ENCODE measurements at regions not wholly inside any gene's neighbourhood (a gene's known extent, or its start where the extent isn't known, plus 50 kb on each side); places are given as distances from the start of the nearest gene placed in this dataset.
"Not testable (repeated sequence)": the region's sequence is repeated elsewhere in the genome, so short reads cannot be mapped to it uniquely, and the experiment has no call there.

DNA sequence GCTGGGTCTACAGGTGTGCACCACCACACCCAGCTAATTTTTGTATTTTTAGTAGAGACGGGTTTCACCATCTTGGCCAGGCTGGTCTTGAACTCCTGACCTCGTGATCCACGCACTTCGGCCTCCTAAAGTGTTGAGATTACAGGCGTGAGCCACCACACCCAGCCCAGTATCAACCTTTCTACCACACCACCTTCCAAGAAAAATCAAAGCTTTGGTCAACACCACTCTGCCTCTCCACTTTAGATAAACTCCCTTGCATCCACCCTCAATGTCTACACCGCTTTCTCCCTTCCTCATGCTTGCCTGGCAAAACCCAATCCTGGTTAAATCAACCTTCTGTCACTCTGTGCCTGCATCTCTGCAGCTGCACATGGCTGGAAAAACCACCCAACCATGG is 112.2 kb downstream of the TNFAIP3 start:
- H3K9me3 ChIP-seq (ENCODE audit: control insufficient read depth in 1 of 2, low read length in 2 of 2), result not testable (repeated sequence)
- H3K4me1 ChIP-seq (ENCODE audit: control insufficient read depth in 1 of 2, insufficient read depth in 2 of 2, low read length in 2 of 2), result peaks cover 9 to 14% of the 10 kb centered on the region in 2 donors

DNA sequence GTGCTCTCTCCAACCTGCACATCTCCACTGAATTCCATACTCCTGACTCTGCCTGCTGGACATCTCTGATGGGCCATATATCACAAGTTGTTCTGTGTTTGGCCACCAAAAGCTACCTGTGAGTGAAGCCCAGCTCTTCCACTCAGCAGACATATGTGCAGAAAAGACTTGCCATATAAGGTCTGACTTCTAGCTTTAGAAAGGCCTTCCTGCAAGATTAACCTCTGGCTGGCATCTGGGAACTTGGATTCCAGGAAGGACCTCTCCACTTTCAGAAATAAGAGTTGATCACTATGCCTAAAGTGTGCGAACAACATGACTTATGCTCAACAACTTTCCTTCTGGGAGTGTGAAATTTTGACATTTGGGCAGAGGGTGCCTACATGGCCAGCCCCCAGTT is 113.7 kb downstream of the TNFAIP3 start:
- Histone ChIP-seq H3K27me3 (ENCODE audit: control insufficient read depth in 1 of 2, insufficient read depth in 2 of 2, low read length in 2 of 2) (no peaks in the 10 kb centered on the region), H3K4me1 (ENCODE audit: control insufficient read depth in 1 of 2, insufficient read depth in 2 of 2, low read length in 2 of 2) (peaks cover 5 to 7% of the 10 kb centered on the region in 2 donors), H3K36me3 (ENCODE audit: control insufficient read depth in 1 of 2, insufficient read depth in 2 of 2, low read length in 2 of 2) (no peaks in the 10 kb centered on the region), H3K27ac (ENCODE audit: low read depth, low read length) (no peak overlapping the region), H3K9me3 (ENCODE audit: control insufficient read depth in 1 of 2, low read length in 2 of 2) (no peaks in the 10 kb centered on the region), H3K9ac (ENCODE audit: low read depth in 1 of 2, low read length in 2 of 2) (no peak overlapping the region), H3K4me3 (ENCODE audit: low read depth in 1 of 2, low read length in 2 of 2) (no peak overlapping the region)

More for the DNA sequence above, 112.2 kb downstream of the TNFAIP3 start:
- not testable (repeated sequence) for H3K36me3 ChIP-seq (ENCODE audit: control insufficient read depth in 1 of 2, insufficient read depth in 2 of 2, low read length in 2 of 2); H3K4me3 ChIP-seq (ENCODE audit: low read depth in 1 of 2, low read length in 2 of 2); H3K9ac ChIP-seq (ENCODE audit: low read depth in 1 of 2, low read length in 2 of 2); H3K27ac ChIP-seq (ENCODE audit: low read depth, low read length); H3K27me3 ChIP-seq (ENCODE audit: control insufficient read depth in 1 of 2, insufficient read depth in 2 of 2, low read length in 2 of 2)

- Histone ChIP-seq H3K9me3 (ENCODE audit: control insufficient read depth in 1 of 2, low read length in 2 of 2) (no peaks in the 10 kb centered on the region), H3K27me3 (ENCODE audit: control insufficient read depth in 1 of 2, insufficient read depth in 2 of 2, low read length in 2 of 2) (no peaks in the 10 kb centered on the region), H3K9ac (ENCODE audit: low read depth in 1 of 2, low read length in 2 of 2) (no peak overlapping the region), H3K4me1 (ENCODE audit: control insufficient read depth in 1 of 2, insufficient read depth in 2 of 2, low read length in 2 of 2) (peaks cover 5 to 7% of the 10 kb centered on the region in 2 donors), H3K36me3 (ENCODE audit: control insufficient read depth in 1 of 2, insufficient read depth in 2 of 2, low read length in 2 of 2) (no peaks in the 10 kb centered on the region), H3K27ac (ENCODE audit: low read depth, low read length) (no peak overlapping the region), H3K4me3 (ENCODE audit: low read depth in 1 of 2, low read length in 2 of 2) (no peak overlapping the region)
These were observed 114.7 kb downstream of the TNFAIP3 start for GRCh38 chr6:137981758-137982157.

- no peak overlapping the region for H3K27ac ChIP-seq (ENCODE audit: low read depth, low read length)
- no peaks in the 10 kb centered on the region for H3K27me3 ChIP-seq (ENCODE audit: control insufficient read depth in 1 of 2, insufficient read depth in 2 of 2, low read length in 2 of 2)
- no peak overlapping the region for H3K4me3 ChIP-seq (ENCODE audit: low read depth in 1 of 2, low read length in 2 of 2)
These were observed 115.5 kb downstream of the TNFAIP3 start for GRCh38 chr6:137982418-137983189.

GRCh38 chr6:137983269-137983668 is 116.2 kb downstream of the TNFAIP3 start:
- H3K27me3 ChIP-seq (ENCODE audit: control insufficient read depth in 1 of 2, insufficient read depth in 2 of 2, low read length in 2 of 2), result no peaks in the 10 kb centered on the region
- H3K27ac ChIP-seq (ENCODE audit: low read depth, low read length), result no peak overlapping the region
- H3K36me3 ChIP-seq (ENCODE audit: control insufficient read depth in 1 of 2, insufficient read depth in 2 of 2, low read length in 2 of 2), result no peaks in the 10 kb centered on the region
- peaks cover 0 to 2% of the 10 kb centered on the region in 2 donors for H3K4me1 ChIP-seq (ENCODE audit: control insufficient read depth in 1 of 2, insufficient read depth in 2 of 2, low read length in 2 of 2)
- H3K9ac ChIP-seq (ENCODE audit: low read depth in 1 of 2, low read length in 2 of 2), result no peak overlapping the region
- no peak overlapping the region for H3K4me3 ChIP-seq (ENCODE audit: low read depth in 1 of 2, low read length in 2 of 2)
- H3K9me3 ChIP-seq (ENCODE audit: control insufficient read depth in 1 of 2, low read length in 2 of 2), result no peaks in the 10 kb centered on the region

More at GRCh38 chr6:137982418-137983189, 115.5 kb downstream of the TNFAIP3 start:
- Histone ChIP-seq H3K9me3 (ENCODE audit: control insufficient read depth in 1 of 2, low read length in 2 of 2) (no peaks in the 10 kb centered on the region), H3K36me3 (ENCODE audit: control insufficient read depth in 1 of 2, insufficient read depth in 2 of 2, low read length in 2 of 2) (no peaks in the 10 kb centered on the region), H3K9ac (ENCODE audit: low read depth in 1 of 2, low read length in 2 of 2) (no peak overlapping the region), H3K4me1 (ENCODE audit: control insufficient read depth in 1 of 2, insufficient read depth in 2 of 2, low read length in 2 of 2) (peaks cover 4 to 7% of the 10 kb centered on the region in 2 donors)

DNA sequence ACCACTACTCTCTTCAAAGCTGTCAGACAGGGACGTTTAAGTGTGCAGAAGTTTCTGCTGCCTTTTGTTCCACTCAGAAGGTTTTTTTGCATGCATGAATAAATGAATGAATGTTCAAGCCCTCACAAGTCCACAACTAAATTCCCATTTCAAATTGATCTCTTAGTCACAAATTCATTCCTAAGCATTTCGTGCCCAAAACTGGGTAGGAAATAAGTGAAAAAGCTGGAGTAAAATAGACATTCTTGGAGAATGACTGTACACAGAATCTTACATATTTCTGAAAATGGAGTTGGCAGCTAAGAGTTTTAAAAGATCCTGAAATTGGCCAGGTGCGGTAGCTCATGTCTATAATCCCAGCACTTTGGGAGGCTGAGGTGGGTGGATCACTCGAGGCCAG is 117.6 kb downstream of the PERP start:
- H3K4me3 ChIP-seq (ENCODE audit: low read depth in 1 of 2, low read length in 2 of 2), result no peak overlapping the region
- H3K27me3 ChIP-seq (ENCODE audit: control insufficient read depth in 1 of 2, insufficient read depth in 2 of 2, low read length in 2 of 2), result no peaks in the 10 kb centered on the region
- H3K27ac ChIP-seq (ENCODE audit: low read depth, low read length), result no peak overlapping the region

GRCh38 chr6:137995371-137995770 is 111.8 kb downstream of the PERP start:
- H3K4me1 ChIP-seq (ENCODE audit: control insufficient read depth in 1 of 2, insufficient read depth in 2 of 2, low read length in 2 of 2), result no peaks in the 10 kb centered on the region
- H3K9me3 ChIP-seq (ENCODE audit: control insufficient read depth in 1 of 2, low read length in 2 of 2), result peaks cover 0 to 4% of the 10 kb centered on the region in 2 donors
- no peak overlapping the region for H3K9ac ChIP-seq (ENCODE audit: low read depth in 1 of 2, low read length in 2 of 2)

More for the DNA sequence above, 117.6 kb downstream of the PERP start:
- Histone ChIP-seq H3K9me3 (ENCODE audit: control insufficient read depth in 1 of 2, low read length in 2 of 2) (no peaks in the 10 kb centered on the region), H3K4me1 (ENCODE audit: control insufficient read depth in 1 of 2, insufficient read depth in 2 of 2, low read length in 2 of 2) (no peaks in the 10 kb centered on the region), H3K36me3 (ENCODE audit: control insufficient read depth in 1 of 2, insufficient read depth in 2 of 2, low read length in 2 of 2) (no peaks in the 10 kb centered on the region), H3K9ac (ENCODE audit: low read depth in 1 of 2, low read length in 2 of 2) (no peak overlapping the region)

DNA sequence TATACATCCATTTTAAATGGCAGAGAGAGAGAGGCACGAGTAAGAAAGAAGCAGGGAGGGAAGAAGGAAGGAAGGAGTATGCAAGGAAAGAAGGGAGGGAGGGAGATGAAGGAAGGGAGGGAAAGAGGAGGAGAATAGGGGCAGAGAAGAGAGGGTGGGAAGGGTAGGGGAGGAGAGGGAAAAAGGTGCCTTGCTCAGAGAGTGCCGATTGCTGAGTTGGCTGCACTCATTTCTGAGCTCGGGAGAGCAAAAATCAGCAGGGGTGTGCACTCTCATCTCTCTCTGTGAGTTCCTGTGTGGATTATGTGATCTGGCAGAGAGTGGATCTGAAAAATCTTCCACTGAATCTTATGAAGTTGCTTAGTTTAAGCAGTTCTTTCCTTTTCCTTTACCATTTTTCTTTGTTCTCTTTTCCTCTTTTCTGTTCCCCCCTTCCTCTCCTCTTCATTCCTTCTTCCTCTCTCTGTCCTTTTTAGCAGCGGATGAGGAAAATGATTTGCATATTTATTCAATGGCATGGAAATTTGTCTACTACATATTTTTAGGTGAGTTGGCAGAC is 108.7 kb downstream of the PERP start:
- H3K4me3 ChIP-seq (ENCODE audit: low read depth in 1 of 2, low read length in 2 of 2), result no peak overlapping the region
- H3K27ac ChIP-seq (ENCODE audit: low read depth, low read length), result no peak overlapping the region
- H3K9me3 ChIP-seq (ENCODE audit: control insufficient read depth in 1 of 2, low read length in 2 of 2), result peaks cover 0 to 4% of the 10 kb centered on the region in 2 donors
- H3K9ac ChIP-seq (ENCODE audit: low read depth in 1 of 2, low read length in 2 of 2), result no peak overlapping the region
- H3K27me3 ChIP-seq (ENCODE audit: control insufficient read depth in 1 of 2, insufficient read depth in 2 of 2, low read length in 2 of 2), result no peaks in the 10 kb centered on the region
- H3K4me1 ChIP-seq (ENCODE audit: control insufficient read depth in 1 of 2, insufficient read depth in 2 of 2, low read length in 2 of 2), result no peaks in the 10 kb centered on the region
- no peaks in the 10 kb centered on the region for H3K36me3 ChIP-seq (ENCODE audit: control insufficient read depth in 1 of 2, insufficient read depth in 2 of 2, low read length in 2 of 2)

More at GRCh38 chr6:137995371-137995770, 111.8 kb downstream of the PERP start:
- Histone ChIP-seq H3K4me3 (ENCODE audit: low read depth in 1 of 2, low read length in 2 of 2) (no peak overlapping the region), H3K36me3 (ENCODE audit: control insufficient read depth in 1 of 2, insufficient read depth in 2 of 2, low read length in 2 of 2) (no peaks in the 10 kb centered on the region), H3K27ac (ENCODE audit: low read depth, low read length) (no peak overlapping the region), H3K27me3 (ENCODE audit: control insufficient read depth in 1 of 2, insufficient read depth in 2 of 2, low read length in 2 of 2) (no peaks in the 10 kb centered on the region)

GRCh38 chr6:137999815-138000214 is 107.4 kb downstream of the PERP start:
- H3K27me3 ChIP-seq (ENCODE audit: control insufficient read depth in 1 of 2, insufficient read depth in 2 of 2, low read length in 2 of 2), result no peaks in the 10 kb centered on the region
- no peaks in the 10 kb centered on the region for H3K4me1 ChIP-seq (ENCODE audit: control insufficient read depth in 1 of 2, insufficient read depth in 2 of 2, low read length in 2 of 2)
- H3K36me3 ChIP-seq (ENCODE audit: control insufficient read depth in 1 of 2, insufficient read depth in 2 of 2, low read length in 2 of 2), result no peaks in the 10 kb centered on the region
- no peak overlapping the region for H3K27ac ChIP-seq (ENCODE audit: low read depth, low read length)
- H3K9ac ChIP-seq (ENCODE audit: low read depth in 1 of 2, low read length in 2 of 2), result no peak overlapping the region
- H3K4me3 ChIP-seq (ENCODE audit: low read depth in 1 of 2, low read length in 2 of 2), result no peak overlapping the region
- peaks cover 0 to 4% of the 10 kb centered on the region in 2 donors for H3K9me3 ChIP-seq (ENCODE audit: control insufficient read depth in 1 of 2, low read length in 2 of 2)

DNA sequence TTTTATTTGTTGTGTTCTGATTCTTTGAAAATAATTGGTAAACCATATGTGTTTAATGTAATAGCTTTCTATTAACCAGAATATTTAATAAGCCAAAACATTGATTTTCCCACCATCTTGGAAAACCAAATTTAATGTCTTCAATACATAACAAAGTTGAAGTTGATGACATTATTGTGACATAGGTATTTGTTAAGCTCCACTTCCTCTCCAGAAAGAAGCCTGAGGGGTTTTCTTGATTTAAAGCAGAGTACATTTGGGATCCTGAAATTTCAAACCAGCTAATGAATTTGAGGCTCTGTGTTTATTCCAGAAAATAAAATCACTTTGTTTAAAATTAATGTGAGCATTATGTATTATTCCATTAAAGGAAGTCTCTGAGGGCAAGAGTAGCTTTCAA is 106.3 kb downstream of the PERP start:
- no peaks in the 10 kb centered on the region for H3K27me3 ChIP-seq (ENCODE audit: control insufficient read depth in 1 of 2, insufficient read depth in 2 of 2, low read length in 2 of 2)
- H3K9me3 ChIP-seq (ENCODE audit: control insufficient read depth in 1 of 2, low read length in 2 of 2), result peaks cover 0 to 4% of the 10 kb centered on the region in 2 donors
- H3K4me3 ChIP-seq (ENCODE audit: low read depth in 1 of 2, low read length in 2 of 2), result no peak overlapping the region
- H3K4me1 ChIP-seq (ENCODE audit: control insufficient read depth in 1 of 2, insufficient read depth in 2 of 2, low read length in 2 of 2), result no peaks in the 10 kb centered on the region
- H3K27ac ChIP-seq (ENCODE audit: low read depth, low read length), result no peak overlapping the region
- H3K36me3 ChIP-seq (ENCODE audit: control insufficient read depth in 1 of 2, insufficient read depth in 2 of 2, low read length in 2 of 2), result no peaks in the 10 kb centered on the region
- no peak overlapping the region for H3K9ac ChIP-seq (ENCODE audit: low read depth in 1 of 2, low read length in 2 of 2)
